OCI-LY1 (cell line): ENCODE measurements at regions not wholly inside any gene's neighbourhood (a gene's known extent, or its start where the extent isn't known, plus 50 kb on each side); places are given as distances from the start of the nearest gene placed in this dataset.

Experiments
- H2AFZ ChIP-seq: fragments of 200-600 bp; sonication (generic), shearing (Covaris generic); 2 replicates; pipeline ENCODE4 v1.6.0; 2014; ENCODE audit warnings: antibody characterized with exemption, mild to moderate bottlenecking, low read length
- H3F3A ChIP-seq: fragments of 200-600 bp; sonication (generic), shearing (Covaris generic); 2 replicates; pipeline ENCODE4 v1.6.0; 2014; ENCODE audit warnings: mild to moderate bottlenecking, antibody characterized with exemption, low read length, moderate library complexity; ENCODE audit not compliant: insufficient read depth
- H3K27ac ChIP-seq: fragments of 200-600 bp; sonication (generic); 2 replicates; pipeline ENCODE4 v1.5.1; 2014; ENCODE audit warnings: low read length, mixed run types, mild to moderate bottlenecking, low read depth; ENCODE audit not compliant: poor library complexity, severe bottlenecking
- H3K27me3 ChIP-seq: fragments of 200-600 bp; sonication (generic); 2 replicates; pipeline ENCODE4 v1.6.0; 2014; ENCODE audit warnings: antibody characterized with exemption, mild to moderate bottlenecking, low read length, moderate library complexity; ENCODE audit not compliant: insufficient read depth
- H3K36me3 ChIP-seq: fragments of 200-600 bp; sonication (generic); 2 replicates; pipeline ENCODE4 v1.6.1; 2014; ENCODE audit warnings: mild to moderate bottlenecking, antibody characterized with exemption, low read length, moderate library complexity, mixed read lengths; ENCODE audit not compliant: insufficient read depth
- H3K4me1 ChIP-seq: fragments of 200-600 bp; sonication (generic); 2 replicates; pipeline ENCODE4 v1.5.1; 2014; ENCODE audit warnings: mild to moderate bottlenecking, low read length, moderate library complexity; ENCODE audit not compliant: insufficient read depth, severe bottlenecking
- H3K4me2 ChIP-seq: fragments of 200-600 bp; sonication (generic), shearing (Covaris generic); 2 replicates; pipeline ENCODE4 v1.6.1; 2014; ENCODE audit warnings: low read length
- H3K4me3 ChIP-seq: fragments of 200-600 bp; sonication (generic); 2 replicates; pipeline ENCODE4 v1.5.1; 2014; ENCODE audit warnings: low read length, low read depth, mild to moderate bottlenecking, mixed read lengths; ENCODE audit not compliant: poor library complexity, severe bottlenecking
- H3K79me2 ChIP-seq: fragments of 200-600 bp; shearing (Covaris generic); 2 replicates; pipeline ENCODE4 v1.6.1; 2016; ENCODE audit warnings: mixed run types, low read length, mixed read lengths; ENCODE audit not compliant: insufficient read depth
- H3K9ac ChIP-seq: fragments of 200-600 bp; sonication (generic), shearing (Covaris generic); 2 replicates; pipeline ENCODE4 v1.6.1; 2014; ENCODE audit warnings: mild to moderate bottlenecking, low read length, mixed read lengths
- H3K9me2 ChIP-seq: fragments of 200-600 bp; sonication (generic), shearing (Covaris generic); 2 replicates; pipeline ENCODE4 v1.6.1; 2014; ENCODE audit warnings: low read depth, mild to moderate bottlenecking, low read length, mixed read lengths
- H3K9me3 ChIP-seq: fragments of 200-600 bp; shearing (Covaris generic); 2 replicates; pipeline ENCODE4 v1.6.1; 2014; ENCODE audit warnings: low read length, mixed read lengths
- H4K20me1 ChIP-seq: fragments of 200-600 bp; sonication (generic), shearing (Covaris generic); 2 replicates; pipeline ENCODE4 v1.6.0; 2016; ENCODE audit warnings: mild to moderate bottlenecking, low read length; ENCODE audit not compliant: insufficient read depth
- CTCF ChIP-seq: fragments of 200-600 bp; sonication (generic), shearing (Covaris generic); IDR thresholded peaks from 2 replicates; pipeline ENCODE4 v1.5.1; 2017; ENCODE audit warnings: mild to moderate bottlenecking, antibody characterized with exemption, low read length, moderate library complexity, mixed read lengths
- EZH2 ChIP-seq: fragments of 200-600 bp; sonication (generic), shearing (Covaris generic); IDR thresholded peaks from 2 replicates; pipeline ENCODE4 v1.8.0; 2017; ENCODE audit warnings: borderline replicate concordance, mixed run types, mild to moderate bottlenecking, antibody characterized with exemption, low read length, moderate library complexity, mixed read lengths

DNA sequence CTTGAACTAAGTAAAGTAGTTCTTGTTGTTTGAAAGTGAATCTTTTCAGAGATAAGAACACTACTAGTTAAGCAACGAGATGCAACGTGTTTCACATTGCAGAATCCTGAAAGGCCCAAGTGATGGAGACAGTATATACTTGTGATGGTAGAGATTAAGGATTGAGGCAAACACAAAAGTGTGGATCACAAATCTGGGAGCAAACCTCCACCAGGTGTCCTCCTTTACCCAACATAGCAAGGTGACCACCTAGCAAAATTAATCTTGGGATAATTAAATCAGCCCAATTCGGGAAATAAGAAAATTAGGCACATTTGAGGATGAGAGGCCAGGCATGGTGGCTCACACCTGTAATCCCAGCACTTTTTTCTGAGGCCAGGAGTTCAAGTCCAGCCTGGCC, 563.9 kb downstream of the DACH1 start:
- Histone ChIP-seq H3K27me3 (no peaks in the 10 kb centered on the region), H3K4me3 (no peak overlapping the region), H3K9me3 (no peaks in the 10 kb centered on the region), H3K27ac (no peak overlapping the region), H3K36me3 (no peaks in the 10 kb centered on the region), H3K4me1 (no peaks in the 10 kb centered on the region), H3K9ac (no peak overlapping the region), H2AFZ (no peak overlapping the region), H3K79me2 (no peaks in the 10 kb centered on the region), H3F3A (no peaks in the 10 kb centered on the region), H3K9me2 (no peaks in the 10 kb centered on the region), H4K20me1 (no peaks in the 10 kb centered on the region), H3K4me2 (no peak overlapping the region)
- TF ChIP-seq EZH2: no peak
- no peak for TF ChIP-seq CTCF

GRCh38 chr13:71300602-71301001, 566.4 kb downstream of the DACH1 start:
- Histone ChIP-seq H3K9me2 (no peaks in the 10 kb centered on the region), H3K9me3 (no peaks in the 10 kb centered on the region), H3K79me2 (no peaks in the 10 kb centered on the region), H3K36me3 (no peaks in the 10 kb centered on the region), H3K9ac (no peak overlapping the region), H3K27me3 (no peaks in the 10 kb centered on the region), H2AFZ (no peak overlapping the region), H3K4me2 (no peak overlapping the region), H3K27ac (no peak overlapping the region), H3K4me1 (no peaks in the 10 kb centered on the region), H3F3A (no peaks in the 10 kb centered on the region), H3K4me3 (no peak overlapping the region), H4K20me1 (no peaks in the 10 kb centered on the region)
- TF ChIP-seq EZH2 (no peak), CTCF (no peak)

- Histone ChIP-seq H3K27ac (no peak overlapping the region), H3K4me1 (peaks cover 10% of the 10 kb centered on the region), H3K9me3 (no peaks in the 10 kb centered on the region), H3K79me2 (no peaks in the 10 kb centered on the region), H3K27me3 (no peaks in the 10 kb centered on the region), H3K36me3 (no peaks in the 10 kb centered on the region), H3K4me3 (no peak overlapping the region), H3K9ac (no peak overlapping the region), H3F3A (no peaks in the 10 kb centered on the region), H3K4me2 (no peak overlapping the region), H2AFZ (no peak overlapping the region), H4K20me1 (no peaks in the 10 kb centered on the region), H3K9me2 (no peaks in the 10 kb centered on the region)
- TF ChIP-seq EZH2 (no peak), CTCF (no peak)
Measured at GRCh38 chr13:71291842-71292146, 575.2 kb downstream of the DACH1 start.
